ENCODE measurements at regions not wholly inside any gene's neighbourhood (a gene's known extent, or its start where the extent isn't known, plus 50 kb on each side); places are given as distances from the start of the nearest gene placed in this dataset.
A peak's percentile ranks its signal among the peaks of the same experiment; 100 is the strongest.

- DNase-seq, result no peak
Measured at GRCh38 chr9:89923961-89924504, 319.2 kb downstream of the GADD45G start.

GRCh38 chr9:89924611-89925010, 319.8 kb downstream of the GADD45G start:
- no peak for DNase-seq

- DNase-seq, result no peak
Measured at GRCh38 chr9:89926167-89926566, 321.4 kb downstream of the GADD45G start.

- DNase-seq, result no peak
Measured at GRCh38 chr9:89926691-89927220, 321.9 kb downstream of the GADD45G start.

DNA sequence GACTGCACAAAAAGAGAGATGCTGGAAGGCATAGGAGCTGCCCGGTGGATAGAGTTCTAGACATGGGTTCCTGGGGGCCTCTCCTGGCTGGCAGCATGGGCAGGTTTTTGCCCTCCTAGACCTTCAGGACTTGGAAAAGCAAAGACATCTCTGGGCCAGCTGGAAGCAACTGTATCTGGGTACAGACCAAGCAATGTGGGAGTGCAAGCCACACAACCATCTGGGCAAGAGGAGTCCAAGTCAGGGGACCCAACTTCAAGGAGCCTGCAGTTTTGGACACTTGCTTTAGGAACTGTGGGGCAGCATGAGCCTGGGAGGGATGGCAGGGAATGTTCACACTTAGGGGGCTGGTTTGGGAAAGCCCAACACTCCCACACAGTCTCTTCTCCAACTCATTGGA, 323.3 kb downstream of the GADD45G start:
- DNase-seq, result no peak

GRCh38 chr9:89928521-89929275, 323.9 kb downstream of the GADD45G start:
- DNase-seq, result no peak

DNA sequence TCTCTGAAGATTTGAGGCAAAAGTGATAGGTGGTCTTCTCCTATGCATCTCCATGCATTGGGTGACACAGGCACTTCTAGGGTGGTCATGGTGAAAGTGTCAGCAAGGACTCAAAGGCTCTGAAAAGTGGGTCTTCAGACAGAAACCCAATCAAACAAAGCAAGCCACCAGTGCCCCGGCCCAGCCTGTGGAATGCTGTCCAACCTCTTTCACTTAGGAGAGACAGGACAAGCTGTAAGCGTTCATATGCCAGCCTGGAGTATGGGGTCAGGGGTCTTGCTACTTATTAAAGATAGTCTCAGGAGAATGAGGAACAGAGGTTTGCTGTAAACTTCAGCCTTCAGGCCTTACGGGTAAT, 324.5 kb downstream of the GADD45G start:
- no peak for DNase-seq

GRCh38 chr9:89929673-89930480, 325.1 kb downstream of the GADD45G start:
- no peak for DNase-seq

DNA sequence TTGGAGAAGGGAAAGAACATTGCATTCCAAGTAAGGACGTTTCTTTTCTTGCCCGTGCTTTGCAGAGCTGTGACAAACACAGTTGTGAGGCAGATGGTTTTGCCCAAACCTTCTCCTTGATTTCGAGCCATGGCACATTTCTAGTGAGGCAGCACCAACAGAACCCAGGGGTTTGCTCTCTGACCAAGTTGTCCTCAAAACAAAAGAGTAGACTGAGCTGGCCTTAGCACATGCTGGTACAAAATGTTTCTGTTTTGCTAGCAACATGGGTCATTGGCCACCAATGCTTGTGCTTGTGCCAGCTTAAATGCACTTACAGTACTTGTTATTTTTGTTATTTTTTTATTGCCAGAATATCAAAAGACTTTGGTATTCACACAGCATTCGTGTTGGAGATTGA, 328.8 kb downstream of the GADD45G start:
- no peak for DNase-seq

DNA sequence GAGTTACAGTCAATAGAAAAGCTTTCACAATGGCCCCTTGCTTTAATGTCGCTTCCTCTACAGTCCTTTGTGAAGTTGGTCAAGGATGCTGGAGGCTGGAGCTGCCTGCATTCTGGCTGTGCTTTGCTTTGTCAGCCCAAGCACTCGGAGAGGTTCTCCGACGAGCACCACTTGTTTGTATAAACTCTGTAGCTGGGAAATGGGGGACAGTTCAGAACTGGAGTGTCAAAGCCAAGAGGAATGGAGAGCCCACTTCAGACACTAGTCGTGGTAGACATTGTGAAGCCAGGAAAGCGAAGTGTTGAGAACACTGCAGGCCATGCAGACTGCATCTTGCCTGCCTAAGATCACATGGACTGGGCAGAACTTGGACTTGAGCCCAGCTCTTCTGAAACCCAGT, 330.3 kb downstream of the GADD45G start:
- DNase-seq, result no peak

DNA sequence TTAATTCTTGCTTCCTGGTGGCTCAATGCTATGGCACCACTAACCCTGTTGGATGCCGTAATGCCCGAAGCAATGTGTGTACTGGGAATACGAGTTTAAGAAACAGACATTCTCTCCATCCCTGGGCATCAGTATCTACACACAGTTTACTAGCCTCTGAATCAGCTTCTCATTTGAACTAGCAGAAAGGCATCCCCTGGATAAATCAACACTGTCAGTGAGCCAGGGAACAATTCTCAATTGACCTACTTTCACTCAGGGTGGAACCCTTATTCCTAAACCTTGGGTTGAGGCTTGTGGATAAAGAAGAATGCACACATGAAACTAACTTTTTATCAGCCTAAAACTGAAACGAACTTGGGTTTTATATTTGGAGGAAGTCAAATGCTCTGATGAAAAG, 331.0 kb downstream of the GADD45G start:
- no peak for DNase-seq

DNA sequence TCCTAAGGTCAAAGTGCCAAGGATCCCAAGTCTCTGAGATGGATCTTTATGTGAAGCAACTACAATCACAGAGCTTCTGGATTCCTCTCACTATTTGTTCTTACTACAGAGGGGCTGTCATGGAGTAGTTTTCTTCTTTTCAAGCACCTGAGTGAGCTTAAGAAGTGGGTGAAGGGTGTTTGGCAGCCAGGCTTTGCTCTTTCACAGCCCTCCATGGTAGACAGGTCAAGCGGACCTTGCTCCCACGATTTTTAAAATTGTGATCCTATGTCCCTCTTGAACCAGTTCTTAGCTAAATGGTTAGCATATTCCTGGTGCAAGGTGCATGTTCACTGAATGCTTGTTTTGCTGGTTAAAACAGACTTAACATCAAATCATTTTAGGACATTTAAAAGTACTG, 332.2 kb downstream of the GADD45G start:
- DNase-seq, result no peak

DNA sequence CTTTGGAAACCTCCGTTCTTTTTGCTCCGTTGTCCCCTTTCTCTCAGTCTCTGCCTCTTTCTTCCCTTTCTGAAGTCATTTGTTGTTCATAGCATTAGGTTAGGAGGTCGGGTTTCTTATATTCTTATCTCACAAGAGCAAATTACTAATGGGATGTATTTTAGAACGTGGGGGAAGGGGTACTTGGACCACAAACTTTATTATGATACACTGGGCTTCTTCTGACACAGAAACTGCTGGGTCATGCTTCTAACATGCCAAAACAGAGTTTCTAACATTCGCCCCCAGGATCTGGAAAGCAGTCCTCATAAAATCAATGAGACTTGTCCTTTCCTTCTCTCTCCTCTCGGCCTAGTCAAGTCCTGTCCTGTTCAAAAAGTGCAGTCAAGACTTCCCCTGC, 334.4 kb downstream of the GADD45G start:
- no peak for DNase-seq

- no peak for DNase-seq
Measured at GRCh38 chr9:89939626-89940292, 334.9 kb downstream of the GADD45G start.

- DNase-seq, result no peak
Measured at GRCh38 chr9:89940625-89941024, 335.8 kb downstream of the GADD45G start.

DNA sequence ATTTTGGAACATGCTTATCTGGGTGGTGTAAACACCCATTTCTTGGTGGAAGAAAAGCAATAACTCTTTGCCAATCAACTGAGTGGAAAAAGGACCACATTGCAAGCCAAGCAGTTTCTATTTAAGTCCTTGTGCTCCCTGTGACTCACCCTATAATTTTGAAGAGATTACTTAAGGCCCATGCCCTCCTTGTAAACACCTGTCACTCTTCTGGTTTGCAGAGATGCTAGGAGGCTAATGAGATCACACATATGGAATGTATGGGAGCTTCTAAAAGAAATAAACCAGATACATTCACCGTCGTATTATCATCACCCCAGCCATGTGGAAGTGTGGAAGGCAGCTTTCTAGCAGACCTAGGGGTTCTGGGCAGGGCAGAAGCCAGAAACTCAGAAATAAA, 337.1 kb downstream of the GADD45G start:
- DNase-seq, result peak; percentile 15

- DNase-seq, result no peak
Measured at GRCh38 chr9:89942643-89943042, 337.8 kb downstream of the GADD45G start.

DNA sequence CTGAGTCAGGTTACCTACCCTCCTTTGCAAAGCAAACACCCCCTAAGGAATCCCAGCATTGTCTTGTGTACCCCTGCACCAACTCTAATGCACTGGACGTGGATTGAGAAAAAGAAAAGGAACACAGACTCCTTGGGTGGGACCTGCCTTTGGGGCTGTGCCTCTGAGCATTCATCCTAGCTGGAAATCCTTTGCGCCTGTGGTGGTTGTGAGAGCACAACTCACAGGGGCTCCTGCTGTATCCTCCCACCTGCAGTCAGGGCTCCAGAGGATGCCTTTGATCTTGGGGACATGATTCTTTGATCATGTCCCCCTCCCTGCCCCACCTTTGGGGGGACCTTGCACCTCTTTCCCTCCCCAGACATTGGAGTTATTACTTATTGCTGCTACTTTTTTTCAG, 338.5 kb downstream of the GADD45G start:
- DNase-seq, result no peak

DNA sequence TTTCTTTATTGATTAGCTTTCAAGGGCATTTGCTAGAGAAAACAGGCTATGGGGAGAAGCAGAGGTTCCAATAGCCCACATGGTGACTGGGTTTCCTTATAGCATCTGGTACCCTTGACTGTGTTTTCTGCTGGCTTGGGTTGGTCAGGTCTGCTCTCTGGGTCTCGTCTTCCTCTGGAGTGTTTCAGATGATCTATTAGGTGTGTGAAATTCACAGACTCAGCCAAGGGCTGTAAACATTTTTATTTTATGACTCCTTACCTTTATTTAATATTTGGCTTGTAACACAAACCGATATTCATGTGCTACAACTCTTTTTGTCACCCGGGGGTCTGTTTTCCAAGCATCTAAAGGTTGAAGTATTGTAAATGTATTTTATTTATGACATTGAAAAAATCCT, 338.9 kb downstream of the GADD45G start:
- DNase-seq, result no peak

DNA sequence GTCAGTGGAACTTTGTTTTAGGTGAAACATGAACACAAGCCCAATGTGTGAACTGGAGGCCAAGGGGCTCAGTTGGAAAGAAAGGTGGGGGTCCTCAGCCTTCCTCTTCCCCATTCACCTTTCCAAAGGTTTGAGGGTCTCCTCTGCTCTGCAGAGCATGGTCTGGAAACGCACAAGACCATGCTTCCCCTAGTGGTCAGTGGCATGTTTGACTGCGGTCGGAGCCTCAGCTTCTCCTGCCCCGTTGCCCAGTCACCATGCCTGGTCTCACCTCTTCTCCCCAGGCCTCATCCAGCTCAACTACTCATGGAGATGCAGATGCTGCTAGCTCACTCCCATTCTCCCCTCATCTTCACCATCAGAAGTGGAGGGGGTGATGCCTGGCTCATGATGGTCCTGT, 340.3 kb downstream of the GADD45G start:
- no peak for DNase-seq

DNA sequence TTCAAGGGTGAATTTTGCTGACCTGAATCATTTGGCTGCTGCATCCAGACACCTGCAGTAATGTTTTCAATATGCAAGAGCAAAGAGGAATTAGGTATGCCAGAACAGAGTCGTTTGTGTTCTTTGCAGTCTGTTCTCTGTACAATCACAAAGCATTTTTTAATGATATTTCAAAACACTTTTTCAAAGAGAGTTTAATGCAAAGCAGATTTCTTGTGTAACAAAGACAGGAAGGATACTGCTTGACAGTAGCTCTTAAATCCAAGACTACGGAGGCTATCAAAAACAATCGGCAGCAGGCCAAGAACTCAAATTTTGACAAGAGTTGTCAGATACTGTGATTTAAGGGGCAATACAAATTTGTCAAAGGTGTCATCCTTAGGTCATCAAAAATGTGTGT, 341.9 kb downstream of the GADD45G start:
- no peak for DNase-seq

DNA sequence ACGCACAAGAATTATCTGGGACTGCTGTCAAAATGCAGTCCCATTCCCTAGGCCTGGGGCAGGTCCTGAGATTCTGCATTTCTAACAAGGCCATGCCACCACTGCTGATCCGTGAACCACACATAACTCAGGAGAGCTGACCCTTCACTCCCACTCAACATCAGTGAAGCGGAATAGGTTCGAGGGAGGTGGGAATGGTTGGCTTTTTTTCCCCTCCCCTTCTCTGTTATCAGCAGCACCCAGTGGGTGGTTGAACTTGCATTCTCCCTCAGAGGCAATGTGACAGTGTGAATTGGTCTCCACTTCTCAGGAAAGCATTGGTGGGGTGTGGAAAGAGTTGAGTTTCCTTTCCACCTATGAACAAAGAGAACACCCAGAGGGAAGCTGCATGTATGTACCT, 344.3 kb downstream of the GADD45G start:
- no peak for DNase-seq

DNA sequence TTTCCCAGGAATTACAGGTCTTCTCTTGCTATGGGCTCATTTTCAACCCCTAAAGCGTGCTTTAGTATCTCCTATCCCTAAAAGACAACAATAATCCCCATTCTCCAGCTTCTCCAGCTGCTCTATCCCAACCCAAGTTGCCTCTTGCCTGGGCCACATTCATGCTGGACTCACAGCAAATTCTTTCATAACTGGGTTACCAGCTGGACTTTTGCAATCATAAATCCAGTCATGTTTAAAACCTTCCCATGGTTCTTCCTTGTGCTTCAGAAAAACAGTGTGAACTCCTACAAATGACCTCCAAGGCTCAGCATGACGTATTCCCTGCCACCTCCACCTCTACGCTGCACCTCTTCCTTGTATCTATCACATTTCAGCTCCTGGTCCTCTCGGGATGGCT, 346.9 kb downstream of the GADD45G start:
- DNase-seq, result no peak

- no peak for DNase-seq
Measured at GRCh38 chr9:89952401-89952800, 347.6 kb downstream of the GADD45G start.

Data from NCI-H1105 (cell line).